ENCODE measurements at regions not wholly inside any gene's neighbourhood (a gene's known extent, or its start where the extent isn't known, plus 50 kb on each side); places are given as distances from the start of the nearest gene placed in this dataset.

DNA sequence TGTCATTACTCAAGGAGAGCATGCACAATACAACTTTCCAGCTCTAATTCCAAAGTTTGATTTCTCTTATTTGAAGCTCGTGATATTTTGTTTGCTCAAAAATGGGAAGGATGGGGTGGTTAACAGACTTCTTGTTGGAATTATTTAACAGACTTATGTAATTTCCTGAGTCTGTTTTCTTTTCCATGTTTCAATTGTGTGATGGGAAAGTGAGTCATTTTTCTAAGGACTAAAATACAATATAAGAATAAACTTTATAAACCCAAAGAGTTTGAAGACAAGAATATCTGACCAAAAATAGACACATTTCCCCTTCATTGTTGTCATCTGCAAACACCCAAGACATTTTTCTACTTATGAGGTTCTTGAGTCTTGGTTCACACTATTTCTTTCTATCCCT is 211.8 kb upstream of the SLITRK5 start:
- DNase-seq (ENCODE audit: low read depth): no peak
- TF ChIP-seq, protein P1, sequence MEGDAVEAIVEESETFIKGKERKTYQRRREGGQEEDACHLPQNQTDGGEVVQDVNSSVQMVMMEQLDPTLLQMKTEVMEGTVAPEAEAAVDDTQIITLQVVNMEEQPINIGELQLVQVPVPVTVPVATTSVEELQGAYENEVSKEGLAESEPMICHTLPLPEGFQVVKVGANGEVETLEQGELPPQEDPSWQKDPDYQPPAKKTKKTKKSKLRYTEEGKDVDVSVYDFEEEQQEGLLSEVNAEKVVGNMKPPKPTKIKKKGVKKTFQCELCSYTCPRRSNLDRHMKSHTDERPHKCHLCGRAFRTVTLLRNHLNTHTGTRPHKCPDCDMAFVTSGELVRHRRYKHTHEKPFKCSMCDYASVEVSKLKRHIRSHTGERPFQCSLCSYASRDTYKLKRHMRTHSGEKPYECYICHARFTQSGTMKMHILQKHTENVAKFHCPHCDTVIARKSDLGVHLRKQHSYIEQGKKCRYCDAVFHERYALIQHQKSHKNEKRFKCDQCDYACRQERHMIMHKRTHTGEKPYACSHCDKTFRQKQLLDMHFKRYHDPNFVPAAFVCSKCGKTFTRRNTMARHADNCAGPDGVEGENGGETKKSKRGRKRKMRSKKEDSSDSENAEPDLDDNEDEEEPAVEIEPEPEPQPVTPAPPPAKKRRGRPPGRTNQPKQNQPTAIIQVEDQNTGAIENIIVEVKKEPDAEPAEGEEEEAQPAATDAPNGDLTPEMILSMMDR (IDR thresholded peaks at IDR 0.05; ENCODE audit: low read depth, low read length, missing control alignments): no peak
- no peak overlapping the region for H3K4me3 ChIP-seq (ENCODE audit: low read depth, low read length)

DNA sequence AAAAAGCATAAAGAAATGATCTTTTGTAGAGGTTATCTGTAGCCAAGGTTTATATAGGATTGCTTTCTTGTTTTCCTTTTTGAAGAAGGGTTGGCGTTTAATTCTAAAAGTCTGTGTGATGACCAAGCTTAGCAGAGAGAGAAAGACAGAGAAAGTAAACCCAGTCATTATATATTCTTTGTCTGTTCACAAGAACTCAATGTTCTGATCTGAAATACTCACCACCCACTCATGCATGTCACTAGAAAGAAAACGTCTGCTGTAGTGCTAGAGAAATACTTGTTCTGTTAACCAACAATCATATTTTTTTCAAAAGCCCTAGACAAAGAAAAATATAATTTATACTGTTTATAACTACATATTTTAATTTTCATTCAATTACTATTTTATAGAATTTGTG is 173.7 kb upstream of the SLITRK5 start:
- DNase-seq (ENCODE audit: low read depth): no peak
- TF ChIP-seq, protein P1 (IDR thresholded peaks at IDR 0.05; ENCODE audit: low read depth, low read length, missing control alignments): no peak
- H3K4me3 ChIP-seq (ENCODE audit: low read depth, low read length): no peak overlapping the region

DNA sequence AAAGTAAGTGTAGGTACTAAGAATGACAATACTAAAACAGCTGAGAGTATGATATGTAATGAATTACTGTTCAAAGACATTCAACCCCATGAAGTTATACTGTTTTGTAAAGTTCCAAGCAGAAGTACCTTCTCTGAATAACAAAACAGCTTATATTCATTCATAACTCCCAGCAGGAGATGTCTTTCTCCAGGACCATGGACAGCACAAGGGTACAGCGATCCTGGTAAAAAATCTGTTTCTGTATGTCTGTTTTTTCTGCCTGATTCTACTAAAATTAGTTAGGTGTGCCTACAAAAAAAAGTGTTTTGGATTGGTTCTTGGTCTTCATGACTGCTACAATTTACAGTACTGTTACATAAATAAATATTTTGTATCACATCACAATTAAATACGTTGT is 172.5 kb upstream of the SLITRK5 start:
- no peak overlapping the region for H3K4me3 ChIP-seq (ENCODE audit: low read depth, low read length)
- no peak for DNase-seq (ENCODE audit: low read depth)
- TF ChIP-seq, protein P1 (IDR thresholded peaks at IDR 0.05; ENCODE audit: low read depth, low read length, missing control alignments): no peak

DNA sequence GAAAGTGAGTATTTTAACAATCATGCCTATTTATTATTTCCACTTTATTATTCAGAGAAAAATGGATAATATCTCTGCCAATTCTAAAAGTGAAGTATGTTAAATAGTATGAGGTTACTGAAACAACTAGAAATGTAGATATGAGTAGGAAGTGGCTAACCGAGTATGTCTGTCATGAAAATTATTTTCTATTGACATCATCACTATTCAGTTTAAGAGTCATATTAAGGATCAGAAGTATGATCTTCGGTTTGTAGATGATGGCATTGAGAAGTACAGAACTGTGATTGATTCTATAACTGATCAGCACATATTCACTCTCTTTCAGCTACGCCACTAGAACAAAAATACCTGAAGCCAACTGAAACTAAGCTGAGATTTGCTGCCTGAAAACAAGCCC is 146.4 kb upstream of the SLITRK5 start:
- no peak overlapping the region for H3K4me3 ChIP-seq (ENCODE audit: low read depth, low read length)
- TF ChIP-seq, protein P1 (IDR thresholded peaks at IDR 0.05; ENCODE audit: low read depth, low read length, missing control alignments): no peak
- no peak for DNase-seq (ENCODE audit: low read depth)

DNA sequence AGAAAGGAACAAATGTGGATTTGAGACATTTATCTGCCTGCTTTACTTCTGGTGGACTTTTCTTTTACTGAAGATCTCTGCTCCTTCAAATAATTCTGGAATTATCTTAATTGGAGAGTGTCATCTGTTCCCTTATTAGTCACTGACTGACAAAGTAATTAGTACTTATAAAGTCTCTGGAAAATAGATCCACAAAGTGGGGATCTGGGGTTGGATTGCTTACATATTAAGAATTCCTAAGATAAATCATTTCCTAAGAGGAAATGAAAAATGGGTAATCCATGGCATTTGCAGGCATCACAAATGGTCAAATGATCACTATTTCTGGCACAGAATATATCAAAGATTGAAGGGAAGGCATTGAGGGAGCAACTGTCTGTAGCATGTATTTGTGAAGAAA is 137.4 kb upstream of the SLITRK5 start:
- no peak overlapping the region for H3K4me3 ChIP-seq (ENCODE audit: low read depth, low read length)
- no peak for DNase-seq (ENCODE audit: low read depth)
- TF ChIP-seq, protein P1 (IDR thresholded peaks at IDR 0.05; ENCODE audit: low read depth, low read length, missing control alignments): no peak

DNA sequence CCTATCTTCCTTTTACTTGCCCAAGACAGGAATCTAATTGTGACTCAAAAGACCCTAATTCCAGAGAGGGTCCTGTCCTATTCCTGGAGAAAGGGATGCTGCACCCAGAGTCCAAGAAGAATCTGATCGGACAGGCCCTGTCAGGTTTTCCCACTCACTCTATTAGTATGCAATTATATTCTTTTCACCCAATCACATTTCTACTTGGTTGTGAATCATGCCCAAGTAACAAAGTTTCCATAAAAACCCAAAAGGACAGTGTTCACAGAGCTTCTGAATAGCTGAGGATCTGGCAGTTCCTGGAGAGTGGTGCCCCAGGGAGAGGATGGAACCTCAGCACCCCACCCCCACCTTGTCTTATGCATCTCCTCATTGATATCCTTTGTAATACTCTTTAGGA is 135.3 kb upstream of the SLITRK5 start:
- no peak overlapping the region for H3K4me3 ChIP-seq (ENCODE audit: low read depth, low read length)
- DNase-seq (ENCODE audit: low read depth): no peak
- TF ChIP-seq, protein P1 (IDR thresholded peaks at IDR 0.05; ENCODE audit: low read depth, low read length, missing control alignments): no peak

DNA sequence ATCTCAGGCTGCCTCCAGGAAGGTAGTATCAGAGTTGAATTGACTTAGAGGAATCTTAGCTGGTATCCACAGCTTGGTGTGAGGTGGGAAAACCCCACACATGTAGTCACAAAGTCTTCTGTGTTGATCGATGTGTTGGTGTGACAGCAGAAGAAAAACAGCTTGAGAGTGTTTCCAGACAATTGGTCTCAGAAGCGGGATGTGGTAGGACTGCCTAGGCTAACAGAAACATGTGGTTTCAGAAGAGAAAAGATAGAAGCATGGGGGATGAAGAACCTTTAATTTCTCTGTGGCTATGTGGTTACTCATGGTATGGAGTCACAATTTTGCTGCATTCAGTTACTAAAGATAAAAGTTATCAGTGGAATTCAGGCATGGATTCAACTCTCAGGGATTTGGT is 134.7 kb upstream of the SLITRK5 start:
- no peak for DNase-seq (ENCODE audit: low read depth)
- H3K4me3 ChIP-seq (ENCODE audit: low read depth, low read length): no peak overlapping the region
- TF ChIP-seq, protein P1 (IDR thresholded peaks at IDR 0.05; ENCODE audit: low read depth, low read length, missing control alignments): no peak
